Caco-2 (cell line): ENCODE measurements at regions not wholly inside any gene's neighbourhood (a gene's known extent, or its start where the extent isn't known, plus 50 kb on each side); places are given as distances from the start of the nearest gene placed in this dataset.

Source experiments
- BruUV-seq: library from RNA; stranded (reverse); fragments of 400-500 nt; replicated peaks from 2 replicates; lab custom pipeline; 2021; lab: Mats Ljungman, UMichigan
- CTCF ChIA-PET: fragments of 300-600 bp; sonication (Branson Sonifier 250); formaldehyde crosslinking; loops from one replicate; lab custom pipeline; 2022; ENCODE audit warnings: antibody characterized with exemption; lab: Charles Lee
- POLR2A ChIA-PET: fragments of 300-600 bp; sonication (Branson Sonifier 250); formaldehyde crosslinking; loops from one replicate; lab custom pipeline; 2022; ENCODE audit warnings: antibody characterized with exemption; lab: Charles Lee
- DNase-seq, 2 experiments: peaks; one replicate each; pipeline versions ENCODE4 v3.0.0 to v3.0.0-alpha.2; 2020 to 2022
- H3K27me3 ChIP-seq: replicated peaks from 2 replicates; pipeline ENCODE4 v1.6.0; 2011; ENCODE audit warnings: low read length; ENCODE audit not compliant: control insufficient read depth, insufficient read depth
- H3K36me3 ChIP-seq: 2 replicates; pipeline ENCODE4 v1.5.1; 2011; ENCODE audit warnings: low read length; ENCODE audit not compliant: control insufficient read depth, insufficient read depth
- H3K4me1 ChIP-seq: fragments of 250-450 bp; sonication (Bioruptor Pico); 2 replicates; pipeline ENCODE4 v1.5.1; 2020; ENCODE audit warnings: mild to moderate bottlenecking
- H3K4me3 ChIP-seq: 2 replicates; pipeline ENCODE4 v1.5.1; 2011; ENCODE audit warnings: low read depth, mild to moderate bottlenecking, control low read depth, low read length
- H3K9me3 ChIP-seq: fragments of 250-450 bp; sonication (Bioruptor Pico); 2 replicates; pipeline ENCODE4 v1.5.1; 2020; ENCODE audit warnings: mild to moderate bottlenecking, moderate library complexity
- H3K27ac Mint-ChIP-seq: one replicate; pipeline ENCODE4 v1.8.0; 2022; ENCODE audit warnings: mixed read lengths; ENCODE audit not compliant: unreplicated experiment
- H3K27me3 Mint-ChIP-seq: one replicate; pipeline ENCODE4 v1.8.0; 2022; ENCODE audit warnings: mixed read lengths; ENCODE audit not compliant: insufficient read depth, unreplicated experiment
- H3K36me3 Mint-ChIP-seq: one replicate; pipeline ENCODE4 v1.8.0; 2022; ENCODE audit warnings: mild to moderate bottlenecking, mixed read lengths; ENCODE audit not compliant: insufficient read depth, unreplicated experiment
- H3K4me1 Mint-ChIP-seq: one replicate; pipeline ENCODE4 v1.8.0; 2022; ENCODE audit warnings: low read depth, mixed read lengths; ENCODE audit not compliant: unreplicated experiment
- H3K4me3 Mint-ChIP-seq: one replicate; pipeline ENCODE4 v1.8.0; 2022; ENCODE audit warnings: mild to moderate bottlenecking, moderate library complexity, mixed read lengths; ENCODE audit not compliant: unreplicated experiment
- H3K9me3 Mint-ChIP-seq: one replicate; pipeline ENCODE4 v1.8.0; 2022; ENCODE audit warnings: mixed read lengths; ENCODE audit not compliant: unreplicated experiment
- intact Hi-C: fragments of 100-400 bp; cut with micrococcal nuclease; formaldehyde crosslinking; loops from one replicate; pipeline ENCODE4 v1.10.0; 2022; ENCODE audit not compliant: unreplicated experiment
- TF ChIP-seq, protein P1 (sequence below), 2 experiments: fragments of 200-600 bp in 1 of 2; IDR thresholded peaks; 1 replicate in 1 of 2; 2 replicates in 1 of 2; pipeline versions ENCODE4 v1.5.1 to v1.8.0; 2011 to 2022; ENCODE audit warnings: antibody characterized with exemption in 1 of 2, control low read depth in 1 of 2, inconsistent platforms in 1 of 2, low read depth in 1 of 2, low read length in 1 of 2, mild to moderate bottlenecking in 1 of 2, moderate library complexity in 1 of 2; ENCODE audit not compliant: insufficient read depth in 1 of 2, severe bottlenecking in 1 of 2, unreplicated experiment in 1 of 2

- Mint-ChIP-seq H3K36me3 (no peaks in the 10 kb centered on the region), H3K9me3 (no peaks in the 10 kb centered on the region), H3K4me1 (peaks cover 7% of the 10 kb centered on the region), H3K4me3 (no peak overlapping the region), H3K27me3 (no peaks in the 10 kb centered on the region), H3K27ac (no peak overlapping the region)
- ChIA-PET POLR2A (no interaction called here), CTCF (no interaction called here)
- no peaks in the 10 kb centered on the region for H3K36me3 ChIP-seq
- H3K27me3 ChIP-seq: no peaks in the 10 kb centered on the region
- BruUV-seq: no TSS peak
- TF ChIP-seq, protein P1, sequence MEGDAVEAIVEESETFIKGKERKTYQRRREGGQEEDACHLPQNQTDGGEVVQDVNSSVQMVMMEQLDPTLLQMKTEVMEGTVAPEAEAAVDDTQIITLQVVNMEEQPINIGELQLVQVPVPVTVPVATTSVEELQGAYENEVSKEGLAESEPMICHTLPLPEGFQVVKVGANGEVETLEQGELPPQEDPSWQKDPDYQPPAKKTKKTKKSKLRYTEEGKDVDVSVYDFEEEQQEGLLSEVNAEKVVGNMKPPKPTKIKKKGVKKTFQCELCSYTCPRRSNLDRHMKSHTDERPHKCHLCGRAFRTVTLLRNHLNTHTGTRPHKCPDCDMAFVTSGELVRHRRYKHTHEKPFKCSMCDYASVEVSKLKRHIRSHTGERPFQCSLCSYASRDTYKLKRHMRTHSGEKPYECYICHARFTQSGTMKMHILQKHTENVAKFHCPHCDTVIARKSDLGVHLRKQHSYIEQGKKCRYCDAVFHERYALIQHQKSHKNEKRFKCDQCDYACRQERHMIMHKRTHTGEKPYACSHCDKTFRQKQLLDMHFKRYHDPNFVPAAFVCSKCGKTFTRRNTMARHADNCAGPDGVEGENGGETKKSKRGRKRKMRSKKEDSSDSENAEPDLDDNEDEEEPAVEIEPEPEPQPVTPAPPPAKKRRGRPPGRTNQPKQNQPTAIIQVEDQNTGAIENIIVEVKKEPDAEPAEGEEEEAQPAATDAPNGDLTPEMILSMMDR (IDR thresholded peaks at IDR 0.05; ENCODE audit: insufficient read depth in 1 of 2, low read depth in 1 of 2, low read length in 1 of 2, severe bottlenecking in 1 of 2, unreplicated experiment in 1 of 2): no peak
- intact Hi-C loops: no loop called here
- peaks cover 7% of the 10 kb centered on the region; the same call in 1 of the 2 replicates for H3K4me1 ChIP-seq
- no peak for DNase-seq
- H3K4me3 ChIP-seq: no peak overlapping the region
- no peaks in the 10 kb centered on the region for H3K9me3 ChIP-seq
Observed at GRCh38 chr2:220154304-220154703, 526.9 kb downstream of the SLC4A3 start.

DNA sequence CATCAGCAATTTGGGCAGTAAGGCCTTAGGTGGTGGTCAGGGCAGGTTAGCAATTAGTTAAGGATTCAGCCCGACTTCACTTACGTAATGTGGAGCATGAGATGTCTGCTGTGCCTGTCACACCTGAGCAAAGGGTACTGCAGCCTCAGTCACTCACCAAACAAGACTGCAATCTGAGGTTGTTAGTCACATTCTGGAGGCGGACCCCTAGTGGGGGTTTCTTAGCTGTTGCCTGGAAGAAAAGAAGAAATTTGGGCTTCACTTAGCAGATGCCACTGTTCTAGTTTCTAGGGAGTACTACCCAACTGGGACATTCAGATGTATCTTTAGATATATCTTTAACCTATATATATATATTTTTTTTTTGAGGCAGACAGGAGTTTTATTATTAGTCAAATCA lies 529.9 kb downstream of the SLC4A3 start:
- intact Hi-C loops: no loop called here
- H3K27me3 Mint-ChIP-seq: no peaks in the 10 kb centered on the region
- peaks cover 14% of the 10 kb centered on the region for H3K4me1 Mint-ChIP-seq
- H3K4me3 Mint-ChIP-seq: no peak overlapping the region
- POLR2A ChIA-PET: no interaction called here
- no TSS peak for BruUV-seq
- DNase-seq: peak in 1 of 2 experiments; percentile 24
- Histone ChIP-seq H3K4me1 (peaks cover 14% of the 10 kb centered on the region), H3K36me3 (no peaks in the 10 kb centered on the region), H3K4me3 (no peak overlapping the region), H3K27me3 (no peaks in the 10 kb centered on the region), H3K9me3 (no peaks in the 10 kb centered on the region)
- H3K27ac Mint-ChIP-seq: no peak overlapping the region
- TF ChIP-seq, protein P1 (IDR thresholded peaks at IDR 0.05; ENCODE audit: insufficient read depth in 1 of 2, low read depth in 1 of 2, low read length in 1 of 2, severe bottlenecking in 1 of 2, unreplicated experiment in 1 of 2): peak in 1 of 2 experiments; percentile 16
- CTCF ChIA-PET: no interaction called here
- H3K36me3 Mint-ChIP-seq: no peaks in the 10 kb centered on the region
- H3K9me3 Mint-ChIP-seq: peaks cover 11% of the 10 kb centered on the region

- Mint-ChIP-seq H3K9me3 (peaks cover 11% of the 10 kb centered on the region), H3K4me1 (peaks cover 14% of the 10 kb centered on the region), H3K27ac (peak overlapping the region; percentile 13), H3K4me3 (no peak overlapping the region), H3K27me3 (no peaks in the 10 kb centered on the region), H3K36me3 (no peaks in the 10 kb centered on the region)
- no peaks in the 10 kb centered on the region for H3K27me3 ChIP-seq
- no peak overlapping the region for H3K4me3 ChIP-seq
- no peak for DNase-seq
- H3K36me3 ChIP-seq: no peaks in the 10 kb centered on the region
- no peaks in the 10 kb centered on the region for H3K9me3 ChIP-seq
- BruUV-seq: no TSS peak
- TF ChIP-seq, protein P1 (IDR thresholded peaks at IDR 0.05; ENCODE audit: insufficient read depth in 1 of 2, low read depth in 1 of 2, low read length in 1 of 2, severe bottlenecking in 1 of 2, unreplicated experiment in 1 of 2): no peak
- intact Hi-C loops: loop anchor here (10.0 kb wide), 1 partner anchor 185 kb away; no protein-coding TSS in a partner anchor
- H3K4me1 ChIP-seq: peaks cover 14% of the 10 kb centered on the region
- ChIA-PET CTCF (no interaction called here), POLR2A (no interaction called here)
Observed at GRCh38 chr2:220159738-220160137, 532.3 kb downstream of the SLC4A3 start.
